HG03521 (cell line): ENCODE measurements at regions not wholly inside any gene's neighbourhood (a gene's known extent, or its start where the extent isn't known, plus 50 kb on each side); places are given as distances from the start of the nearest gene placed in this dataset.
"Not testable (repeated sequence)": the region's sequence is repeated elsewhere in the genome, so short reads cannot be mapped to it uniquely, and the experiment has no call there.

ENCODE experiments used
- ATAC-seq: cut with Tn5 transposase; IDR thresholded peaks from one replicate; pipeline ENCODE4 v1.9.1; 2021; ENCODE audit warnings: mild to moderate bottlenecking, moderate library complexity; ENCODE audit not compliant: unreplicated experiment

DNA sequence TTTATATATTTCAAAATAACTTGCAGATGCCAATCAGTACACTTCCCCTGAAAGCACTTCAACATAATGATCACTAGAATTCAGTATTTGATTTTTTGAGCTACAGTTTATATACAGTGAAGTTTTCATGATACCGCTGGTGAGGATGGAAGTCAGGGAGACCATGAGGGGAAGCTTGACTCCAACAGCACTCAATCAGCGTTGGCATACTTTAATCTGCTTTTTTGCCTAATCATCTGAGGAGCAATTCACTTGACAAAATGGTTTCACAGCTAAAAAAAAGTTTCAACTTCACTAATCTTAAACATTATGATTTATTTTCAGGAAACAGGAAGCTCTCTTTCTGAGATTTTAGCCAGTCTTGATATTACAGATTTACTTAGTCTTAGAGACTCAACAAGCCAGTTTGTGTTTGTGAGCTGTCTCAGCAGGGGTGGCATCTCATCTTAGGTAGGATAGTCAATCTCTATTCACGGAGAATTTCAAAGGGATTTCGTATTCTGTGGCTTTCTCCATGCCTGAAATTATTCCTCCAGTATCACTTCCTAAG lies 111.4 kb upstream of the ARRDC3 start:
- no peak for ATAC-seq

DNA sequence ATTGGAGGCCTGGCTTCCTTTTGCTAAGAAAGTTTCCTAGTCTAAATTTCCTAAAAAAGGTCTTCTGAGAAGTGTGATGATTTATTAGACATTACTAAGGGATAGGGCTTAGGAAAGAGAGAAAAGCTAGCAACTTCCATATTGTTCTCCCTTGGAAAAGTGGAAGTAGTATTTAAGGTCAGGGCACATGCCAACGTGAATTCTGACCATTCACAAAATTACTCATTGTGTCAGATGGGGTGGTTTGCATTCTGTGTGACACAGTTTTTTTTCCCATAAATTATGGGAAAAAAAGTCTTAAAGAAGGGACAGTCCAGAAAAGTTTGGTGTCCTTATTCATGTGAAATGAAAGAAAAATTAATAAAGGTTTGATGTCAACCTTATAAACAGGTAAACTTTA lies 110.0 kb upstream of the ARRDC3 start:
- ATAC-seq = no peak

- no peak for ATAC-seq
Observed at GRCh38 chr5:91491229-91491628, 108.1 kb upstream of the ARRDC3 start.

- ATAC-seq = no peak
Observed at GRCh38 chr5:91490316-91490715, 107.2 kb upstream of the ARRDC3 start.

DNA sequence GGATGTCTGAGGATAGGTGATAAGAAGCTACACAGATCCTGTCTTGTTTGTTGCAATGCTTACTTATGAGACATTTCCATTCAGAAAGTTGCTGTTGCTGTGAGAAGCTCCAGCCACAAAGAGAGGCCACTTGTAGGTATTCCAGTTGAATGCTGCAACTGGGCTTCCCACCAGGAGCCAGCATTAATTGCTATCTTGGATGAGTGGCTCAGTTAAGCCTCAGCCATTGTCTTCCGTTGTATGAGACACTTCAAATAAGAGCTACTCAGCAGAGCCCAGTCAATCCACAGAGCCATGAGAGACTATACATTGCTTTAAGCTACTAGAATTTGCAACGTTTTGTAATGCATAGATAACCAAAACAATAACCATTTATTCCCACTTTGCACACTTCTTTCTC lies 104.3 kb upstream of the ARRDC3 start:
- ATAC-seq = no peak

GRCh38 chr5:91486638-91487037 lies 103.5 kb upstream of the ARRDC3 start:
- ATAC-seq = no peak

GRCh38 chr5:91484662-91485061 lies 101.5 kb upstream of the ARRDC3 start:
- no peak for ATAC-seq

DNA sequence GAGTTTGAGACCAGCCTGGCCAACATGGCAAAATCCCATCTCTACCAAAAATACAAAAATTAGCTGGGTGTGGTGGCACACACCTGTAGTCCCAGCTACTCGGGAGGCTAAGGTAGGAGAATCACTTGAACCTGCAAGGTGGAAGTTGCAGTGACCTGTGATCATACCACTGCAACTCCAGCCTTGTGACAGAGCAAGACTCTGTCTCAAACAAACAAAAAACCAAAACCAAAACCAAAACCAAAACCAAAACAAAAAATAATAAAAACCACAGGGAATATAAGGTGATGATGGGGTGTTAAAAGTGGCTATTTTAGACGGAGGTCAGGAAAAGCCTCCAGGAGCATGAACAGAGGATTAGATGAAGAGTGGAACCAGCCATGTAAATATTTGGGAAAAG lies 96.3 kb upstream of the ARRDC3 start:
- not testable (repeated sequence) for ATAC-seq

DNA sequence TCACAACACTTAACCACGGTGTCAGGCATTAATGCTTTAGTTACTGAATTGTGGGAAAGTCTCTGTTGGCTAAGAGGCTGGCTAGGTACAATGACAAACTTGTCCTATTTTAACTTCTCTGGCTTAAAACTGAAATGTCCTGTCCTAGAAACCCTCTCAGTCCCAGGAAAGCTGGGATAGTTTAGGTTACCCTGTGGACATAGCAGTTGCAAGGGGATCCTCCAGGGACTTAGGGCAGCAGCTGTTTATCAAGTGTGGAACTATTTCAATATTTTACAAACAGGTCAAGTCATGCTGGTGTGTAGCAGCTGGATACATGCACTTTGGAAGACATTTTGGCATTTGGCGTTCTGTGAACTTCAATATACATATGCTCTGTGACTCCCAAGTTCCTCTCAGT lies 95.0 kb upstream of the ARRDC3 start:
- no peak for ATAC-seq

- ATAC-seq = no peak
Observed at GRCh38 chr5:91477408-91477807, 94.3 kb upstream of the ARRDC3 start.

- no peak for ATAC-seq
Observed at GRCh38 chr5:91474201-91474600, 91.1 kb upstream of the ARRDC3 start.

DNA sequence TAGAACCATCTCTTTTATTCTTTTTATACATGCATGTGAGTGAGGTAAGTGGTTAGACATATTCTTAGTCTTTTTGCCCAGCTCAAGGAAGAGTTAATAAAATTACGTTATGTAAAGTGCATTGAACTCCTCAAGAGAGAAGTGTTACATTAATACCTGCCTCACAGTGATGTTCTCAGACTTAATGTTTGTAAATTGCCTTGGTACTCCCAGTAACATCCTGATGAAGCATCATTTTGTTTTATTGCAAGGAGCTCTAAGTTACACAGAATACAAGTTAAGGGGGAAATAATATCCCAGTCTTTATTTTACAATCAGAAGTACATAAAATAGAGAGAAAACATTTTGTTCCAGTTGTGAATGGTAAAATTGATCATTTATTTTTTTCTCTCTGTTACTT lies 89.5 kb upstream of the ARRDC3 start:
- ATAC-seq = no peak

GRCh38 chr5:91469517-91470165 lies 86.5 kb upstream of the ARRDC3 start:
- ATAC-seq = no peak

GRCh38 chr5:91468651-91469422 lies 85.7 kb upstream of the ARRDC3 start:
- no peak for ATAC-seq

GRCh38 chr5:91464886-91465646 lies 81.9 kb upstream of the ARRDC3 start:
- no peak for ATAC-seq

GRCh38 chr5:91457681-91458058 lies 74.6 kb upstream of the ARRDC3 start:
- no peak for ATAC-seq

DNA sequence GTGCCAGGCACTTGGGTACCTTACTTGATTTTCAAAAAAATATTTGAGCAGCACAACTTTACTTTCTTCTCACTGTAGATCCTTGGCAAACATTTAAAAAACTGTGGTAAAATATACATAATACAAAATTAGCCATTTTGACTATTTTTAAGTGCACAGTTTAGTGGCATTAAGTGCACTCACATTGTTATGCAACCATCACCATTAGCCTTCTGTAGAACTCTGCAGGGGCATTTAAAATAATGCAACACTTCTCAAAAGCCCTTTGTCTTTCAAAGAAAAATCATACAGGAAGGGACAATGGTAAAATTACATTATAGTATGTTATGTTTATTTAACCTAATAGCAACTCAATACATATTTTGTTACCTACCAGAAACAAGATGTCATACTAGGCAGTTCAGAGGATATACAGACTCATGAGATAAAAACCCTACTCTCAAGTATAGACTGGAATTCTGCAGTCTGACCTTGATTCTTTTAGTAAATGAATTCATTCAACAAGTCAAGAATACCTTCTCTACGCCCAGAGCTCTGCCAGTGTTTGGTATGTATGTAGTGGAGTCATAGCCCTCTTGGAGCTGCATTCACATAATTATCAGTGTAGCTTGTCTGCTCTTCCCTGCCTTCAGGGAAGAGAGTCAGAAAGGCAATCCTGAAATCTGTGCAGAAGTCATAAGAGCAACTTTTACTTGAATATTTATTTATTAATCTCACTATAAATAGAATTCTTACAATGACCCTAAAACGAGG lies 74.0 kb upstream of the ARRDC3 start:
- no peak for ATAC-seq

DNA sequence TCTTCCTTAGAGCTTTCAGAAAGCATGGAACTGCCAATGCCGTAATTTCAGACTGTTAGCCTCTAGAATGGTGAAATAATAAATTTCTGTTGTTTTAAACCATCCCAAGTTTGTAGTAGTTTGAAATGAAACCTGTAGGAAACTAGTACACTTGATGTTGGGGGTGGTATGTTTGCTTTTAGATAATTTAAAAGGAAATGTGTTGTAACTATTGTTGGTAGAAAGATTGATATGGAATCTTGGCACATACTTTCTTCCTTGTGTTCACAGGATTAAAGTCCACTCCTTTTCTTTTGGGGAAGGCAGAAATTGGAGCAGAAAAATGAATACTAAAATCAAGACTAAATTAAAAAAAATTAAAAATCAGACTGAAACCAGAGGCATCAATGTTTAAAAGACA lies 66.0 kb upstream of the ARRDC3 start:
- ATAC-seq = no peak

GRCh38 chr5:91448079-91448478 lies 65.0 kb upstream of the ARRDC3 start:
- not testable (repeated sequence) for ATAC-seq

DNA sequence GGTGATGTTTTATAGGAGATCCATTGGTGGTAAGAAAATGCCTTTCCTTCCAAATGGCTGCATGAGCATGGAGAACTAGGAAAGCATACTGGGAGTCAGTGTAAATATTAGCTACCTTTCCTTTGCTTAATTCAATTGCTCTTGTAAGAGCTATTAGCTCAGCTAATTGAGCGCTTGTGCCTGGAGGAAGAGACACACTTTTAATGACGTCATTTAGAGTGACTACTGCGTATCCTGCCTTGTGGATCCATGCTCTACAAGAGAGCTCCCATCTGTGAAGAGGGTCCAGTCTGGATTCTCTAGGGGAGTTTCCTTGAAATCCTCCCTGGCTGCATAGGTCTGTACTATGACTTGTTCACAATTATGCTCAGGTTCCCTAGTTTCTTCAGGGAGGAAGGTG lies 63.8 kb upstream of the ARRDC3 start:
- not testable (repeated sequence) for ATAC-seq
